Fibroblast of lung (primary cell): ENCODE measurements at regions not wholly inside any gene's neighbourhood (a gene's known extent, or its start where the extent isn't known, plus 50 kb on each side); places are given as distances from the start of the nearest gene placed in this dataset.

Experiments used
- EZH2 ChIP-seq: IDR thresholded peaks from 2 replicates; pipeline ENCODE4 v1.5.1; 2012; ENCODE audit warnings: low read length, control low read depth, mild to moderate bottlenecking; ENCODE audit errors: missing control alignments
- TF ChIP-seq, protein P1 (sequence below), 2 donors: IDR thresholded peaks in 1 of 2; conservative IDR thresholded peaks in 1 of 2; 1 replicate in 1 of 2; 2 replicates in 1 of 2; pipeline ENCODE4 v1.5.1; 2011 to 2012; ENCODE audit warnings: low read length in 2 of 2, control low read depth in 1 of 2, inconsistent platforms in 1 of 2, low read depth in 1 of 2, mild to moderate bottlenecking in 1 of 2

DNA sequence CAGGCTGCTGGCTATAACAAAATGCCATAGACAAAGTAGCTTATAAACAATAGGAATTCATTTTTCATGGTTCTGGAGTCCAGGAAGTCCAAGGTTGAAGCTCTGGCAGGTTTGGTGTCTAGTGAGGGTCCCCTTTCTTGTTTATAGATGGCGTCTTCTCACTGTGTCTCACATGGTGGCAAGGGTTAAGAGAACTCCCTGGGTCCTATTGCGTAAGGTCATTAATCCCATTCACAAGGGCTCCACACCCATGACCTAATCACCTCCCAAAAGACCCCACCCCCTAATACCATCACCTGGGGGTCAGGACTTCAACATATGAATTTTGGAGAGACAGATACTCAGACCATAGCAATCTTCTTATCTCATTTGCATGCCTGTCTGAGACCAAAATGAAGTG lies 108.9 kb upstream of the USP25 start:
- TF ChIP-seq EZH2, result no peak
- TF ChIP-seq, protein P1, sequence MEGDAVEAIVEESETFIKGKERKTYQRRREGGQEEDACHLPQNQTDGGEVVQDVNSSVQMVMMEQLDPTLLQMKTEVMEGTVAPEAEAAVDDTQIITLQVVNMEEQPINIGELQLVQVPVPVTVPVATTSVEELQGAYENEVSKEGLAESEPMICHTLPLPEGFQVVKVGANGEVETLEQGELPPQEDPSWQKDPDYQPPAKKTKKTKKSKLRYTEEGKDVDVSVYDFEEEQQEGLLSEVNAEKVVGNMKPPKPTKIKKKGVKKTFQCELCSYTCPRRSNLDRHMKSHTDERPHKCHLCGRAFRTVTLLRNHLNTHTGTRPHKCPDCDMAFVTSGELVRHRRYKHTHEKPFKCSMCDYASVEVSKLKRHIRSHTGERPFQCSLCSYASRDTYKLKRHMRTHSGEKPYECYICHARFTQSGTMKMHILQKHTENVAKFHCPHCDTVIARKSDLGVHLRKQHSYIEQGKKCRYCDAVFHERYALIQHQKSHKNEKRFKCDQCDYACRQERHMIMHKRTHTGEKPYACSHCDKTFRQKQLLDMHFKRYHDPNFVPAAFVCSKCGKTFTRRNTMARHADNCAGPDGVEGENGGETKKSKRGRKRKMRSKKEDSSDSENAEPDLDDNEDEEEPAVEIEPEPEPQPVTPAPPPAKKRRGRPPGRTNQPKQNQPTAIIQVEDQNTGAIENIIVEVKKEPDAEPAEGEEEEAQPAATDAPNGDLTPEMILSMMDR (conservative IDR thresholded peaks at IDR 0.05 in 1 of 2, IDR thresholded peaks at IDR 0.05 in 1 of 2; ENCODE audit: low read depth in 1 of 2, low read length in 2 of 2), result no peak
